Left kidney (tissue), 1 donor: ENCODE measurements at regions not wholly inside any gene's neighbourhood (a gene's known extent, or its start where the extent isn't known, plus 50 kb on each side); places are given as distances from the start of the nearest gene placed in this dataset.

Experiments used
- DNase-seq: peaks from one replicate; pipeline ENCODE4 v3.0.0-alpha.2; 2013

DNA sequence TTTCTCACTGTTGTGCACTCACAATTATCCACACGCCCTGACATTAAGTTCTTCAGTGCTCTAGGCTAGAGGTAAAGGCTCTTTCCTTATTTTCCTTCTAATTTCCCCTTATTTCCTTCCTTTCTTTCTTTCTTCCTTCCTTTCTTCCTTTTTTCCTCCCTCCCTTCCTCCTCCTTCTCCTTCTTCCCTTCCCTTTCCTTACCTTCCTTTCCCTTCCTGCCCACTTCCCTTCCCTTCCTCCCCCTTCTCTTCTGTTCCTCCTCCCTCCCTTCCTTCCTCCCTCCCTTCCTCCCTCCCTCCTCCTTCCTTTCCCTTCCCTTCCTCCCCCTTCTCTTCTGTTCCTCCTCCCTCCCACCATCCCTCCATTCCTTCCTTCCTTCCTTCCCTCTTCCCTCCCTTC is 317.0 kb upstream of the IRX1 start:
- DNase-seq: no peak

DNA sequence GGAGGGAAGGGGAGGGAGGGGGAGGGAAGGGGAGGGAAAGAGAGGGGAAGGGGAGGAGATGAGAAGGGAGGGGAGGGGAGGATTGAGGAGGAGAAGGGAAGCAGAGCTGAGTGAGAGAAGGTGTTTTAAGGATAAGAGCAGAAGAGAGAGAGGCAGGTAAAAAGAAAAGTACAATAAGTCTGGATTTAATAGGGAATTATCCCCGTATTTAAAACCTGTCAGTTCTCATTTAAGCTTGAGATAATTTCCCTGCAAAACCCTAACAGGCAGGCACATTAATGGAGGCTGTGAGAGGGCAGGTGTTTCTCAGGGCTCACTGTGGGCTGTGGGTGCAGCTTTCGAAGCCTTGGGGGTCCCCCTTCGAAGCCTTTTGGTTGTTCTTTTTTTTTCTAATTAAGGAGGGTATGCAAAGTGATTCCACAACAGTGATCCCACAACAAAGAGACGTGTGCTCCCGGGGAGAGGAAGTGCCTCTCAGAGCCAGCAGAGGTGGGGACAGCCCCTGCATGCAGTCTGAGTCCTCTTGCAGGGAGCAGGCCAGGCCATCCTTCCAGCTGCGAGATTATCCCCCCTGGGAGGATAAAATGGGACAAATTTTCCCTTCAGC is 317.9 kb upstream of the IRX1 start:
- DNase-seq: no peak

DNA sequence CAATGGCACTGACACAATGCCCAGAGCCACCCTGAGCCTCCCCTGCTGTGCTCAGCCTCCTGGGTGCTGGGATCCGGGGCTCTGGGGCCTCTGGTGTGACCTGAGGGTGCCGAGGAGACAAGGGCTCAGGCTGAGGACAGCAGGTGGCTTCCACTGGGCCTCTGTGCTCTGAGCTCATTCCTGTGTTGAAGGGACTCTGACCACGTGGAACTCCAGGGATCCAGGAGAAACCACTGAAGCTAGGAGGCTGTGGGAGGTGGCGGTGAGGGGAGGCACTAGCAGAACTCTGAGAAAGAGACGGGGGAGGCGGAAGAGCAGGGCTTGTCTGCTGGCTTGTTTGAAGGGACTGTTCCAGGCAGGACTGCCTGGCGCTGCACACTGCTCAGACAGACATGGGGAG is 318.7 kb upstream of the IRX1 start:
- DNase-seq: no peak

DNA sequence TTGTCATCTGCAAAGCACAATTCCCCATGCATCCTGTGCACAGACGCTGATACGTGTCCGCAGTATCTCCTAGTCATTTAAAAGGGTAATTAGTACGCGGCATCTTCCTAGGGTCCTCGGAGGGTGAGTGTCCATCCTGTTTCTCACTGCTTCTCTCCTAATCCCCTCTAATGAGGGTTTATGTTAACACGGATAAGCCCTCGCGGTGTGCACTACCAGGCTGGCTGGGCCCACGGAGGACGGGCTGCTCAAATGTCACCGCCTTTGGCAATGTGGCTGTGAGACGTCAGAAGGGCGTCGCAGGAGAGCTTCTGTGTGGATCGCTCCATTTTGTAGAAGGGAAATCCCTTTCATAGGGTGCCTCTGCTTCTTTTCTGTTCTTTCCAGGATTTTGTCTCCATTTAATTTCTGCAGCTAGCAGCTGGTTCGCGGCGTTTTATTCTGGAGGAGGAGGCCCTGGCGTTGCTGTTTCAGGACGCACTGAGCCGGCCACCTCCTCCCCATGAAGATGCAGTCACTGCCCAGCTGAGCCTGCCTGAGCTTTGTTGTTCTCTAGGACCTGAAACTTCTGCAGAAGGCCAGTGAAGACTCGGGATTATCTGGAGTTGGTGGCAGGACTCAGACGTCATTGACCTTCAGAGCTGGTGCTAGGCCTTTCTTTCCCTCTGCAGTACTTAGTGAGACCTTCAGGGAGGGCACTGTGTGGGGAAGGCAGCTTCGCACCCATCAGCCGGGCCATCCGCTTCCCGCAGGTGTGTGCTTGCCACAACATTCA is 326.1 kb upstream of the IRX1 start:
- no peak for DNase-seq

DNA sequence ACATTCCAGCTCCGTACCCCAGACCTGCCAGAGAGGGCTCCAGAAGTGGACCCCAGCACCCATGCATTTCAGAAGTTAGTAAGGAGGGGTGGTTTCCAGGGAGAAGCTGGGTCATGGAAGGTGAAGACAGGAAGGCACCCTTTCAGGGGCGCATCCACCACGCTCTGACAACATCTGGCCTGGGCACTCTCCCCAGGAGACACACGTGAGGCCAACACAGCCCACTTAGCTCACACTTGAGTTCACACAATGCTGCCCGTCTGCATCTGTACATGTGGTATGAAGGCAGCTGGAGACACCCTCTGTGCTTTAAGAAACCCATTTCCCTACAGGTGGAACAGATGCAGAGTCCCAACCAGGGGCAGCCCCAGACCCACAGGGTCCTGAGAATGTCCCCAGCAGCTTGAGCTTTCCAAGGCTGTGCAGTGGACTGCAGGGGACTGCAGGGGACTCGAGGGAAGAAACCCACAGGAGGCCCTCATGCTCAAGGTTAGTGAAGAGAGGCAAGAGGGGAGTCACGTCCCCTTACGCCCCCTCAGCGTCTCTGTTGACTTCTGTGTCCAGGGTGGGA is 326.8 kb upstream of the IRX1 start:
- DNase-seq: no peak

DNA sequence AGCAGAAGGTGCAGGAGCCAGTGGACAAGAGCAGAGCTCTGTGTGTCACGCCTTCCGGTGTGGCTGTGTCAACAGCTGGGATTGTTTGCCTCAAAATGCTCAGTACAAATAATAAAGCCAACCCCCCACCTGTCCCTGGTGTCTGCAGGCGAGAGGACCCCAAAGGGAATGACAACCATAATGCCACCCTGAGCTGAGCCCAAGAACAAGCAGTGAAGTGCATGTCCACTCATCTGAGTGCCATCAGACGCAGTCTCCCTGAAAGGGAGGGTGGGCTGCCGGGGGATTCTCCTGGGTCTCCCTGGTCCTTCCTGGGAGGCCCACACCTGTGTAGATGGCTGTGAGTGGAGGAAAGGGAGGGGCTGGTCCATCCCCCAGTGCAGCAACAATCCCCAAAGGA is 328.8 kb upstream of the IRX1 start:
- no peak for DNase-seq

DNA sequence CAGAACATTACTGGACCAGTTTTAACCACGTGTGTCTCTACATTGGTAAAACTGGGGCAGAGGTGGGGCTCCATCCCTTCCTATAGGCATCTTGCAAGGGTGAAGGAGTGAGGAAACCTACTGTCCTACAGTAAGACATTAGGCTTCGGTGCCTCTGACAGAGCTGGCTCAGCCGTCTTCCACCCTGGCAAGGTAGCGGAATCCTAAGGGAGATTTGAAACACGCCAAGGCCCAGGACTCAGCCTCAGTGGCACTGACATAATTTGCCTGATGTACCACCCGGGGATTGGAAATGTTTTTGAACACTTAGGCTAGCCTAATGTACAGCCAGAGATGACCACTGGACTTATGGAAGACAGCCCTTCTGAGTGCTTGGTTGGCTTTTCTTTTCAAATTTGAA is 329.7 kb upstream of the IRX1 start:
- DNase-seq: no peak

DNA sequence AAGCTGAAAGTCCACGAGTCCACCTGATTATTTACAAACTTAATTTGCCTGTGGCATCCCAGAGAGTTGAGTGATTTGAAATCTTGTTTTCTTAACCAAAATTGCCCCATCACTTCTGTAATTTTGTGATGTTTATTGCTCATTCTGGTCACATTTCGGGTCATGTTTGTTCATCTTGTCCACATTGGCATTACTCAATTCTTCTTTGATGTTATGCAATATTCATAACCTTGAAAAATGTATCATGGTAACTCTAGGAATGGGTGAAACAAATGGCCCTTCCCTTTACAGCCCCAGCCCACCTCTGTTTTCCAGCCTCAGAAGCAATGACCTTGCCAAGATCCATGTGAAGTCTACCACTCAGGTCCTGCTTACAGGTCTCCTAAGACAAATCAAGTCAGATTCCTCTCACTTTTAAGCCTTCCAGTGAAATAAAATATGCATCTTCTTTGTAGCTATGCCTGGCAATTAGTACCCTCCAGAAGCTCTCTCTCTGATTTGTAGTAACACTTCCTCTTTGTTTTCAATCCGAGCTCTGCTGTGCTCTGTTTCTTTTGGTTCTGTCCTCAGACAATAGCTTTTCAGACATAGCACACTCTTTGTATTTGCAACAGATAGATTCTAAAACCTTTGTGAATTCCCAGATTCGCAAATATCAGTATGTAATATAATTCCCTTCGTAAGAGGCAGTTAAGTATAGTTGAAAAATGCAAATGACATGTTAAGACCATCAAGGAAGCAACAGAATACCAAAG is 330.3 kb upstream of the IRX1 start:
- DNase-seq: no peak

DNA sequence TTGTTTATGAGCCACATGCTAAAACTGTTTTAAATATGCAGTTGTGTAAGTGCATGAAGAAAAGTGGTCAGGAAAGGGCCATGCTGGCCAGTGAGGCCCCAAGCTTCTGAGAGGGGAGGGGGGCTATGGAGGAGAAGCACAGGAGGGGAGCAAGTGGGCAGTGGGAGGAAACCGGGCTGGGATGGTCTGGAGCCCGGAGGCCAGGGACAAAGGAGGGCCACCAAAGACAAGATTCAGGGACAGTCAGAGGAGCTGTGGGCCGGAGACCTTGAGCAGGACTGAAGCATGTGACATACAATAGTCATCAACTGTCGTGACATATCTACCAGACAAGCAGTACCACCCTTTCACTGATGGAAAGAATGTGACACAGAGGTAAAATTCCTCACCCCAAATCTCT is 333.2 kb upstream of the IRX1 start:
- no peak for DNase-seq

DNA sequence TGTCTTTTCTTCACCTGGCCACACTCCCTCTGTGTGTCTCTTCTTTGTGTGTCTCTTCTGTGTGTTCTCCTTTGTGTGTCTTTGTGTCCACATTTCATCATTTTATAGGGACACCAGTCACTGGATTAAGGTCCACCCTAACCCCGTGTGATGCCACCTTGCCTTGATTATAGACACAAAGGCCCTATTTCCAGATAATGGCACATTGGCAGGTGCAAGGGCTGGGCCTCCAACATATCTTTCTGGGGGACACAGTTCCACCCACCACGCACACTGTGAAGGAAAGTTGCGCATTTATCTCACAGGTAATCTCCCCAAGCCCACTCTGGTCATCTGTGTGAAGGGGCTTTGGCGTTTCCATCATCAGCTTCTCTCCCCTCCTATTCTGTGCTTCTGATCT is 334.6 kb upstream of the IRX1 start:
- DNase-seq: no peak

DNA sequence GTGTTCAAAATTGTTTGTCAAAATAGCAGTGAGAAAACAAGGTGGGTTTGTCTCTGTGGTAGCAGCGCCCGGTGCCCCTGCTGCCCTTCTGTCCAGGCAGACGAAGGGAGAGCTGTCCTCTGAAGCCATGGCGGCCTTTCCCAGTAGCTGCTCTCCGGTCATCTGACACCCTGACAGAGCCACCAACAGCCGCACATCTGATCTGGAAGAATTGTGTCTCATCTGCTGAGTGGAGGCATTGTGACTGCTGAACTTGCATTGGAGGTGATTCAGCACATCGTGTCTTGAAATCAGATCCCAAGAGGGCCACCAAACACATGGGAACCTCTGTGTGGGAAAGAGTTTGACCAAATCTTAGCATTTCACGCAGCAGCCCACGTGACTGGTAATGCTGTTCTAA is 337.6 kb upstream of the IRX1 start:
- DNase-seq: no peak

DNA sequence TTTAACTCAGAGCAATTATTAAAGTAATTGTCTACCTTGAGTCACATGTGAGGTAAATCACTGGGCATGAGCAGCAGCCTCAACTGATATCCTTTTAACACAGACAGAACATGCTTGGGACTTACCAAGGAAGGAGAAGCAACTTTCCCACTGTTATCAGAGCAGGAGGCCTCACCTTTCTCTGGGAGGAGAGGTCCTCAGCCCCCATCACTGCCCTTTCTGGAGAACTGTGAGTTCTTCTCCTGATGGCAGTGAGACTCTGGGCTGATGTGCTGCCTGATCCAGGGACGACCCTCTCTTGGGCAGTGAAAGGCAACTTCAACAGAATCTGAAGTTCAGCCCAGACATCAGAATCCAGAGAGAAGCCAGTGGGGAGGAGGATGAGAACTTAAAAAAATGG is 343.4 kb upstream of the IRX1 start:
- no peak for DNase-seq

DNA sequence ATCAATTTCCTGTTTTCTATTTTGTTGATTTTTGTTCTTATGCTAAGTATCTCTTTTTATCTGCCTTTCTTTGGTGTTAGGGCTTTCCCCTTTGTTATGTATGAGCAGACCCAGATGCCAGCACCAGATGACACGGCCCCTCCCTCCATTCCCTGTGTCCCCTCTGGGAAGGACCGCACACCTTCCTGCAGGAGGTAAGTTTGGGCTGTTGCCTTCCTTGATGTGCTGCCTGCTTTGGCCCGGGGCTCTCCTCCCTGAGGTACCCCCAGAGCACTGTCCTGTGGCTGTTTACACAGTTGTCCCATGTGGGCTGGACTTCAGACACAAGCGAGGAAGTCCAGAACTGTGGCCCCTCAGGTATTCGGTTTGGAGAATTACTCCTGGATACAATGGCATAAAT is 343.8 kb upstream of the IRX1 start:
- no peak for DNase-seq

DNA sequence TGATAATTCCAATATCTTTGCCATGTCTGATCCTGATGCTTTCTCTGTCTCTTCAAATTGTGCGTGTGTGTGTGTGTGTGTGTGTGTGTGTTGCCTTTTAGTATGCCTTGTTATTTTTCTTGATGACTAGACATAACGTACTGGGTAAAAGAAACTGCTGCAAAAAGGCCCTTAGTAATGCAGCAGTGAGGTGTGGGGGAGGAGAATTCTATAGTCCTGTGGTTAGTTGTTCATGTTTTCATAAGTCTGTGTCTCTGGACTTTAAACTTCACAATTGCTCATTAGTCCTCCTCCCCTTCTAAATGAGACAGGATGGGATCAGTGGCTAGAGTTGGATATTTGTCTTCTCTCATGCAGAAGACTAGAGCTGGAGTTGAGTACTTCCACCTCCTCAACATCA is 346.2 kb upstream of the IRX1 start:
- DNase-seq: no peak

DNA sequence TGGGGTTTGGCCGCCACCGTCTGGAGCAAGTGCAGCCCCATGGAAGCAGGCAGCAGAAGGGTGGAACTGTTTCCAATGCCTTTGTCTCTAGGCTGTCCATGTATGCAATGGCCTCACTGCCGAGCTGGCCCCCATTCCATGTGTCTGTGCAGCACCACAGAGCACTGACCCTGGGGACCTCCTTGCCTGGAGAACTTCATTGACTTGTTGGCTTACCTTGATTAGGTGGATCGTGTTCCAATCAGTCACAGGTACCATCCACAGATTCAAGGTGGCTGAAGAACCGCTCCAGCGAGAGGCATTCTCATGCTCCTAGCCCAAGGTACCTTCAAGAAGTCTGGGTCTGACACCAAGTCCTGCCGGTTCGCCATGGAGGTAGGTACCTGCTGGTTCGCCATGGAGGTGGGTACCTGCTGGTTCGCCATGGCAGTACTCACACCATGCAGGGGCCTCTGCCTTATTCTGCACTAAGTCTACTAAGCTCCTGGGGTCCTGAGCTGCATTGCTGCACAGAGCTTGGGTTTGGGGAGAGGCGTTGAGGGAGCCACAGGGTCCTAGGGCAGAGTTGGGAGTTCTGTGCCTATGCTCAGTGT is 358.3 kb upstream of the IRX1 start:
- DNase-seq: no peak

DNA sequence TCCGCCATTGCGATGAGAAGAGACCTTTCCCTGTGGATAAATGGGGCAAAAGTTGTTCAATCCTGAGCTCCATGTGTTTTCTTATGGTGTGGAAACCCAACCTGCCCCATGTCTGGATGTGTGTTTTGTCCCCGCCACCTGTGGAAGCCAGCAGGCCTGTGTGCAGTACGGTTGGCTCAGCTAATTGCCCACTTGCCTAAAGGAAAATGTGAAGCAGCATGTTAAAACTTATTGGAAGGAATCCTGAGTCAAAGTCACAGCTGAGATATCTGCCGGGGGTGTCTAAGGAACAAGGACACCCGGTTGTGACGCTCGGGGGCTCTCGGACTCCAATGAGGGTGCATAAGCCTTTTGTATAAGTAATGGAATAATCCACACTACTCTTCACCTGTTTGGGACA is 361.1 kb upstream of the IRX1 start:
- DNase-seq: no peak

DNA sequence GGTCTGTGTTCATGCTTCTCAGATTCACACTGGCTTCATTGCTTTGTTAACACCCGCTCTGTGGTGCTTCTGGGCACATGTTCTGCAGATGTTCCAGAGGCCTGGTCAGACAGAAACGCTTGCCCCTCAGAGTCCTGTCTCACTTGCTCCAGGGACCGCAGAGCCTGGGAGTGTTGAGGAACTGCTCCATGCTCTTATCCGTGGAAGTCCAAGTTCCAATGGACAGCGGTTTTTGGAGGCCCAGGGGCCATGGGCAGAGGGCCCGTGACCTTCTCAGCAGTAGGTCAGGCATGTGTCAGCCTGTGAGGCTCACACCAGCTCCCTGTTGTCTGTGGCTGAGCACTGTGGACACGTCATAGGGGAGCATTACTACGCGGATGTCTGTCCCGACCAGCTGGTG is 364.7 kb upstream of the IRX1 start:
- DNase-seq: no peak

DNA sequence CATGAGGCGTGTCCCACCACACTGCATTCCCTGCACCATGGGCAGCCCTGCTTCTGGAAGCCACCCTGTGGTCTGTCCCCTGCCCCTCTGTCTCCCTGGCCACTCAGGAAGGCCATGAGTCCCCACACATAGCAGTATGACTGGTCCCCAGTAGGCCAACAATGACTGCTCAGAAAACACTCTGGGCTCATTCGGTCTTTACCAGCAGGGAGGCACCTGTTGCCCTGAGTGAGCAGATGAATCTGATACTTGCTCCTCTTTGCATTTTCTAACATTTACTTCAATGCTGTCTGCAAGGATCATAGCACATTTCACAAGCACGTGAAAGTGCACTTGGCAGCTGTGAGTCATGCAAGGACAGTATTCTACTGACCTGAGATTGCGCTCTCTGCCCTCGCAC is 365.4 kb upstream of the IRX1 start:
- DNase-seq: no peak

DNA sequence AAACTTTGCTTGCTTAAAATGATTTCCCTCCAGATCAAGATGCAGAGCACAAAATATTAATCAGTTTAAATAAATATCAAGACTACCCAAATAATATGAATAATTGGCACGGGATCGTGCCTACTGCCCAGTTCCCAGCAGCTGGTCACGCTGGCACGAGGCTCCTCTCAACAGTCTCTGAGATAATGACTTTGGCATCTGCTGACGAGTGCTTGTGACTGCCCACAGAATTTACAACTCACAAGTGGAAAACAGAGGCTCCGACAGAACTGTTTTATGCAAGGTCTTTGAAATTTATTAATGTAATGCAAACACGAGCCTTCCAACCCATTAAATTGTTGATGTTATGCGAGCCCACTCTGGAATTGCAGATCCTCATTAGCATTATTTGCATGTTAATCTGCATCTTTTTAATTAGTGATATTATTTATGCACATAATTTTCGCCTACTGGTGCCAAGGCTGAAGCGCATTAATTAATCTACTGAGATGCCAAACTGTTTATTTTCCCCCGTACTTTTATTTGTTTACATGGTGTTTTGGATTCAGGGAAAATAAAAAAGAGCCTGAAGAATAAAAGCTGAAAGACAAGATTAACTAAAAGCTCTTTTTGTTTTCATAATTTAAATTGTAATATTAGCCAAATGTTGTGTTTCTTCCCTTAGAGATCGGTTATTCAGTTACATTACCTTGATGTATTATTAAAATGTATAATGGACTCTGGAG is 369.3 kb upstream of the IRX1 start:
- DNase-seq: no peak

DNA sequence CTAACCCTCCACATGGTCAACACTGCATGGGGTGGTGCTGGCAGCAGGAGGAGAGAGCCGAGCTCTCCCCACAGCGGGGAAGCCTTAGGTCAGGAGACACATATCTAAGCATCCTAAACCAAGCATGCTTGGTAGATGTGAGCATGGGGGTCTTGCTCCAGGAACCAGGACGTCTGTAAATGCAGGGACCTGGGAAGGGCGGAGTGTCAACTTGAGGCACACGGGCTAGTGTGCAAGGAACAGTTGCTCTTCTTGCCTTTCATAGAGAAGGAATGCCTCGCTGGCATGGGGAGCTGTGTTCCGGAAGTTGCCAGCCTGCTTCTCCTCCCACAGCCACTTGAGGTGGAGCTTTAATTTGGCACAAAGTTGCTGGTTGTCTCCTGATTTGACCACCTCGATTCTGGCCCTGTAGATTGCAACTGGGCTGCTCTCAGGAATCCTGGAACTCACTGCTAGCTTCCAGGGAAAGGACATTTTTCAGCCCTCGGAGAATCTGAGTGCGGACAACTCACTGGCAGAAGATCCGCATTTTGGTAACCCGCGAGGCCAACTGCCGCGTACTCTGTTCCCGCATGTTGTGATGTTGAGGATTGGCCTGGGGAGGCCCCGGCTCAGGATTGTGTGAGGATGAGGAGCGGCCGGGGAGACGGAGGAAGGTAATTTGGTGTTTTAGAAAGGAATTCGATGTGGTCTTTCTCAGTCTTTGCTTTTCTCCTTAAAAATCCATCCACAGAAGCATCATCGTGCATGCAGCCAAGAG is 370.3 kb upstream of the IRX1 start:
- DNase-seq: no peak

DNA sequence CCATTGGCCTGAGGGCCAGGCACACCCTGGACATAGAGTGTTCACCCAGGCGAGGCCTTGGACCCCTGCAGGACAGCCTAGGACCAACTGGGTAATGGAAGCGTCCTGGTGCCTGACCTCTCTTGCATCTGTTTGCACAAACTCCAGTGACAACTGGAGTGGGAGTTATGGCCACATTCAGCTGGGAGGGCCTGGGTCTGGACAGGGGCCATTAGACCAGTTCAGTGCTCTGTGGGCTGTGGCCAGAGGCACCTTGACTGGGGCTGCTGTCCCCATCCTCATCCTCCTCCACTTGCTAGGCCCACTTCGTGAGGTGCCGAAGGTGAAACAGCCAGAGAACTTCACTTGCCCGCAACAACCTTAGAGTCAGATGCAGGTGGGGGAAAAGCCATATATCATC is 372.7 kb upstream of the IRX1 start:
- no peak for DNase-seq
